Activated naive CD4-positive, alpha-beta T cell treated with anti-CD3 and anti-CD28 coated beads, Interleukin-2, amount 50 U/mL, for 72 hours (primary cell): ENCODE measurements at regions not wholly inside any gene's neighbourhood (a gene's known extent, or its start where the extent isn't known, plus 50 kb on each side); places are given as distances from the start of the nearest gene placed in this dataset.

Experiments used
- ATAC-seq, 2 donors: fragments of 150-1000 bp; cut with Tn5 transposase; 2 replicates each; pipeline ENCODE4 v1.10.0; 2021; ENCODE audit warnings: mild to moderate bottlenecking in 2 of 2, moderate library complexity in 2 of 2
- DNase-seq, 2 donors: peaks; one replicate each; pipeline ENCODE4 v3.0.0; 2021 to 2022; ENCODE audit warnings: low spot score in 2 of 2
- H3K27ac Mint-ChIP-seq, 2 donors: one replicate each; pipeline ENCODE4 v1.8.0; 2022; ENCODE audit warnings: mild to moderate bottlenecking in 2 of 2, mixed read lengths in 2 of 2
- H3K36me3 Mint-ChIP-seq, 2 donors: one replicate each; pipeline ENCODE4 v1.8.0; 2022; ENCODE audit warnings: mixed read lengths in 2 of 2
- H3K9me3 Mint-ChIP-seq, 2 donors: one replicate each; pipeline ENCODE4 v1.8.0; 2022; ENCODE audit warnings: mixed read lengths in 2 of 2

DNA sequence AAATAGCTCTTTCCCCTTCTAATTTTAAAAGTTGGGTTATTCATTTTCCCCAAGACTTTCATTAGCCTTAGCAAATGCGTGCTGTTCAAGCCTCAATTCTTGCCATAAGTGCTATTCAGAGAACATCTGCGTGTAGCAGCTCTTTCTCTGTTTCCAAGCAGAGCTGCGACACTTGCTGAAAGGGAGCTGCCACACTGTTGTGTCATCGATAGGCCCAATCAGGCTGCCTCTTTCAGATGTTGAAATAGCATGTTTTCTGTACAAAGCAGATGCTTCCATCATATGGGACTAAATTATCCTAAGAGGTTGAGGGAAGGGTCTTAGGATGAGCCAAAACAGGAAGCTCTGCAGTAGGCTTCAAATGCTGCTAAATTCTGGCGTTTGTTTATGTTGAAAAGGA, 220.9 kb upstream of the CDC14C start:
- H3K27ac Mint-ChIP-seq: no peak overlapping the region
- ATAC-seq: no peak
- H3K36me3 Mint-ChIP-seq: no peaks in the 10 kb centered on the region
- H3K9me3 Mint-ChIP-seq: peaks cover 8 to 10% of the 10 kb centered on the region in 2 donors
- no peak for DNase-seq

- DNase-seq: no peak
- ATAC-seq: no peak
- Mint-ChIP-seq H3K36me3 (no peaks in the 10 kb centered on the region), H3K27ac (no peak overlapping the region), H3K9me3 (no peaks in the 10 kb centered on the region)
Measured at GRCh38 chr7:48708122-48708521, 216.2 kb upstream of the CDC14C start.

- H3K27ac Mint-ChIP-seq: no peak overlapping the region
- H3K36me3 Mint-ChIP-seq: no peaks in the 10 kb centered on the region
- DNase-seq: no peak
Measured at GRCh38 chr7:48708635-48709034, 215.7 kb upstream of the CDC14C start.

GRCh38 chr7:48710995-48711394, 213.4 kb upstream of the CDC14C start:
- no peak overlapping the region for H3K27ac Mint-ChIP-seq

More at GRCh38 chr7:48708635-48709034, 215.7 kb upstream of the CDC14C start:
- ATAC-seq: no peak
- H3K9me3 Mint-ChIP-seq: no peaks in the 10 kb centered on the region

DNA sequence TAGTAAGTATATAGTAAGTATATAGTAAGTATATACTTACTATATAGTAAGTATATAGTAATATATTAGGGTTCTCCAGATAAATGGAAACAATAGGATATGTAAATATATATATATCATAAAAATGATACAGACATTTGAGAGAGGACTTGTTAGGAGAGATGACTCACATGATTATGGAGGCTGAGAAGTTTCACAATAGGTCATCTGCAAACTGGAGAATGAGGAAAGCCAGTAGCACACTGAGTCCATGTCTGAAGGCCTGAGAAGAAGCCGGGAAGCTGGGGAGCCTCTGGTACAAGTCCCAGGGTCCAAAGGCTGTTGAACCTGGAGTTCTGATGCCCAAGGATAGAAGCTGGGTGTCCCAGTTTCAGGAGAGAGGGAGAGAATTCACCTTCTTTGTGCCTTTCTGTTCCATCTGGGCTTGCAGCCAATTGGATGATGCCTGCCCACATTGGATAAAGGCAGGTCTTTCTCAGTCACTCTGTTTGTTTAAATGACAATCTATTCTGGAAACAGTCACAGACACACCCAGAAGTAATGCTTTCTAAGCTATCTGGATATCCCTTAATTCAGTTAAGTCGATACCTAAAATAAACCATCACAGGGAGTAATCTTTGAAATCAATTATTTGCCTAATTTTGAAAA, 205.5 kb upstream of the CDC14C start:
- ATAC-seq: no peak
- Mint-ChIP-seq H3K9me3 (peaks cover 3 to 4% of the 10 kb centered on the region in 2 donors), H3K27ac (no peak overlapping the region), H3K36me3 (no peaks in the 10 kb centered on the region)
- no peak for DNase-seq

More at GRCh38 chr7:48710995-48711394, 213.4 kb upstream of the CDC14C start:
- Mint-ChIP-seq H3K9me3 (peaks cover 0 to 4% of the 10 kb centered on the region in 2 donors), H3K36me3 (no peaks in the 10 kb centered on the region)
- ATAC-seq: no peak
- DNase-seq: no peak

DNA sequence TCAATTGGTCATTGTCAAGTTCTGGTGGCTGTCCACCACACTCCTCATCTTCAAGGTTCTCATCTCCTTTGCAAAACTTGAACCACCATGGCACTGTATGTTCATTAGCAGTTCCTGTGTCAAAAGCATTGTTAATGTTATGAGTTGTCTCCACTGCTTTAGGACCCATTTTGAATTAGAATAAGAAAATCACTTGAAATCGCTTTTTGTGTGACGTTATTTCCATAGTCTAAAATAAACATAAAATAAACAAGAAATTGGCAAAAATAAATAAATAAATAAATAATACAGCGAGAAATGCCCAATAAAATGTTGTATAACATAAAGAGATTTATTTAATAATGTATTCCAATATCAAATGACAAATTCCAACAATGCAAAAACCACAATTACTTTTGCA, 195.5 kb upstream of the CDC14C start:
- Mint-ChIP-seq H3K9me3 (peaks cover 18 to 24% of the 10 kb centered on the region in 2 donors), H3K36me3 (peaks cover 0 to 6% of the 10 kb centered on the region in 2 donors), H3K27ac (no peak overlapping the region)
- ATAC-seq (no peak), DNase-seq (no peak)

DNA sequence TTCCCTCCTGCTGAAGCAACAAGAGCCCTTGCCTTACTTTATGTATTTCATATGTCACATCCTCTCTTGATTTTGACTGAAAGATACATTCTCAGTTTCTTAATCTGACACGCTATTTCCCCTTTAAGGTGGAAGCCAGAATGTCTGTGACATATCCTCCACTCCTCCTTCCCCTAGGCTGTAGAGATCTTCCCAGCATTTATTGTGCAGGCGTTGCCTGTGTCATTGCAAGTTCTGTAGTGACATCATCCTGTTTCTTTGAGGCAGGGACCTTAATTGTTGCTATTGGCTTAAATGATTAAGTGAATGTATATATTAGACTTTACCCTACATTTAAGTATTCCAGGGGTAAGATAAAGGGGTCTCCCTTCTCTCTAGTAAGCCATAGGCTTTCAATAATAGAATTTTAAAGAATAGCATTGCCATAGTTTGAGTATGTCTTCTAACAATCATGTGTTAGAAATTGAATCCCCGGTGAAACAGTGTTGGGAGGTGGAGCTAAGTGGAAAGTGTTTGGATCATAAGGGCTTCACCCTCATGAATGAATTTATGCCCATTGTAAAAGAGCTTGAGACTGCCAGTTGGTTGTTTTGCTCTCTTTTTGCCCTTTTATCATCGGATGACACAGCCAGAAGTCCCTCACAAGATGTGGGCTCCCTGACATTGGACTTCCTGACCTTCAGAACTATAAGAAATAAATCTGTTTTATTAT, 189.5 kb upstream of the CDC14C start:
- no peak for ATAC-seq

GRCh38 chr7:48741545-48741944, 182.8 kb upstream of the CDC14C start:
- H3K9me3 Mint-ChIP-seq: peaks cover 18 to 26% of the 10 kb centered on the region in 2 donors
- H3K36me3 Mint-ChIP-seq: no peaks in the 10 kb centered on the region
- no peak for DNase-seq
- no peak for ATAC-seq
- H3K27ac Mint-ChIP-seq: no peak overlapping the region

More for the DNA sequence above, 189.5 kb upstream of the CDC14C start:
- no peak overlapping the region for H3K27ac Mint-ChIP-seq
- H3K36me3 Mint-ChIP-seq: no peaks in the 10 kb centered on the region
- no peak for DNase-seq
- H3K9me3 Mint-ChIP-seq: peaks cover 13 to 18% of the 10 kb centered on the region in 2 donors

GRCh38 chr7:48742079-48742798, 182.1 kb upstream of the CDC14C start:
- ATAC-seq: no peak
- peaks cover 18 to 26% of the 10 kb centered on the region in 2 donors for H3K9me3 Mint-ChIP-seq
- no peaks in the 10 kb centered on the region for H3K36me3 Mint-ChIP-seq
- DNase-seq: no peak
- no peak overlapping the region for H3K27ac Mint-ChIP-seq

DNA sequence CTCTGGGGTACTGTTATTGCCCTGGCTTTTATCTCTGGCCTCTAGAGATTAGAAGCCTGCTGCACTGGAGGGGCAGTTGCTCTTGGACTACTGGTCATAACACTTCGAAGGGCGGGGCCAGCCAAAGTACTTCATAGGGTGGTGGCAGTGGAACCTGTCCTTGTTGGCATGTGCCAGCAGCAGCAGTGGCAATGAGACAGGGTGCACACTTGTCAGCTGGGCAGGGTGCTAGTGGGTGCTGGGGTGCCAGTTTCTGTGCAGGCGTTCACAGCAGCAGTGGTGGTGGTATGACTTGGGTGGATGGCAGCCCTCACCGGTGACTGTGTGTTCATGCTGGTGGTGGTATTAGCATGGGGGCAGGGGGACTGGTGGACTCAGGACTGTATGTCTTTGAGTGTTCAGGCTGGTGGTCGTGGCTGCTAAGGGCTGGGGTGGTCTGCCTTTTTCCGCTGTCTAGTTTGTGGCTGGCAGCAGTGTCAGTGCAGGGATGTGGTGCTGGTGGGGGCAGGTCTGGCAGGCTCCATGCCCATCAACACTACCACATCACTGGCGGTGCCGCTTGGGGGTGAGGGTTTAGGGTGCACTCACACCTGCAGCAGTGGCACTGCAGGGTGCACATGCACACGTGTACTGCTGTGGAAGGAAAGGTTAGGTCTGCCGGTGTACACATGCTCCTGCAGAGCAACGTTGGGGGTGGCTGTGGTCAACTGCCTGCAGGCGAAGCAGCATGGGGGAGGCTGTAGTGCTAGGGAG, 176.1 kb upstream of the CDC14C start:
- no peak for ATAC-seq
- no peak overlapping the region for H3K27ac Mint-ChIP-seq
- peaks cover 4 to 5% of the 10 kb centered on the region in 2 donors for H3K9me3 Mint-ChIP-seq
- DNase-seq: no peak
- no peaks in the 10 kb centered on the region for H3K36me3 Mint-ChIP-seq

- DNase-seq: no peak
- H3K27ac Mint-ChIP-seq: no peak overlapping the region
- no peaks in the 10 kb centered on the region for H3K36me3 Mint-ChIP-seq
- no peak for ATAC-seq
- H3K9me3 Mint-ChIP-seq: peaks cover 11 to 12% of the 10 kb centered on the region in 2 donors
Measured at GRCh38 chr7:48755061-48755555, 169.2 kb upstream of the CDC14C start.

DNA sequence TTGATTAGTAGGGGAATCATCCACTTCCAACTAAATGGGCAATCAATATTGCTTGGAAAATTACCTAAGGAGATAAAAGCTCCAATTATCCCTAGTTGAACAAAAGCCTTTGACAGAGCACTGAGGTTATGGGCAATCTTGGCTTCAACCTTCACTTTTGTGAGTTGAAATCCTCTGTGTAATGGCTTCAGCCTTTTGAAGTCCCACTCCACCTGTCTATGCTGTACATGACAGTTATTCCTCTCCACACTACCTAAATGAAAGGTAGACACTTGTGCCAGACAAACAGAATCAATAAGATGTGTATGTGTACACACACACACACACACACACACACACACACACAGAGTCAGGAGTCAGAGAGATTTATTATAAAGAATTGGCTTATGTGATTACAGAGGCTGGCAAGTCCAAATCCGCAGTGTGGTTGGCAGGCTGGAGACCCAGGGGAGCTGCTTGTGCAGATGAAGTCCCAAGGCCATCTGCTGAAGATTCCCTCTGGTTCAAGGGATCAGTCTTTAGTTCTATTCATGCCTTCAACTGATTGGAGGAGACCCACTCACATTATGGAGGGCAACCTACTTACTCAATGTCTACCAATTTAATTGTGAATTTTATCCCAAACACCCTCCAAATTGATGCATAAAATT, 164.8 kb upstream of the CDC14C start:
- H3K27ac Mint-ChIP-seq: no peak overlapping the region
- no peaks in the 10 kb centered on the region for H3K36me3 Mint-ChIP-seq
- no peak for DNase-seq
- ATAC-seq: no peak
- peaks cover 8 to 16% of the 10 kb centered on the region in 2 donors for H3K9me3 Mint-ChIP-seq

- ATAC-seq (no peak), DNase-seq (no peak)
- H3K36me3 Mint-ChIP-seq: no peaks in the 10 kb centered on the region
- peaks cover 8 to 13% of the 10 kb centered on the region in 2 donors for H3K9me3 Mint-ChIP-seq
- no peak overlapping the region for H3K27ac Mint-ChIP-seq
Measured at GRCh38 chr7:48760528-48761265, 163.7 kb upstream of the CDC14C start.

- no peak for DNase-seq
- Mint-ChIP-seq H3K36me3 (peaks cover 0 to 6% of the 10 kb centered on the region in 2 donors), H3K27ac (no peak overlapping the region), H3K9me3 (peaks cover 10 to 18% of the 10 kb centered on the region in 2 donors)
- peak in 1 of 2 donors; percentile 59 for ATAC-seq
Measured at GRCh38 chr7:48780862-48781261, 143.5 kb upstream of the CDC14C start.

GRCh38 chr7:48781752-48782151, 142.6 kb upstream of the CDC14C start:
- no peak for DNase-seq
- Mint-ChIP-seq H3K27ac (no peak overlapping the region), H3K36me3 (peaks cover 0 to 6% of the 10 kb centered on the region in 2 donors), H3K9me3 (peaks cover 10 to 18% of the 10 kb centered on the region in 2 donors)
- ATAC-seq: peak; percentile 33 to 34
